ENCODE measurements at regions not wholly inside any gene's neighbourhood (a gene's known extent, or its start where the extent isn't known, plus 50 kb on each side); places are given as distances from the start of the nearest gene placed in this dataset.
"Not testable (repeated sequence)": the region's sequence is repeated elsewhere in the genome, so short reads cannot be mapped to it uniquely, and the experiment has no call there.

GRCh38 chr13:76245920-76246319 is 609.8 kb downstream of the LMO7 start:
- H3K27me3 ChIP-seq: no peaks in the 10 kb centered on the region
- H3K36me3 ChIP-seq: no peaks in the 10 kb centered on the region
- H3K27ac ChIP-seq: no peak overlapping the region
- no peaks in the 10 kb centered on the region for H3K4me1 ChIP-seq
- no peaks in the 10 kb centered on the region for H3K9me3 ChIP-seq
- TF ChIP-seq CTCF (IDR thresholded peaks at IDR 0.05): no peak
- DNase-seq (ENCODE audit: low spot score): no peak
- H3K4me3 ChIP-seq: no peak overlapping the region

- Histone ChIP-seq H3K4me1 (no peaks in the 10 kb centered on the region), H3K9me3 (no peaks in the 10 kb centered on the region), H3K27me3 (no peaks in the 10 kb centered on the region), H3K4me3 (no peak overlapping the region), H3K27ac (no peak overlapping the region), H3K36me3 (no peaks in the 10 kb centered on the region)
- DNase-seq (ENCODE audit: low spot score): no peak
- no peak for TF ChIP-seq CTCF (IDR thresholded peaks at IDR 0.05)
Observed at GRCh38 chr13:76245211-76245610, 609.1 kb downstream of the LMO7 start.

GRCh38 chr13:76243120-76243519 is 607.0 kb downstream of the LMO7 start:
- not testable (repeated sequence) for H3K36me3 ChIP-seq; H3K4me1 ChIP-seq; DNase-seq (ENCODE audit: low spot score); H3K27ac ChIP-seq; H3K27me3 ChIP-seq; H3K4me3 ChIP-seq; H3K9me3 ChIP-seq

GRCh38 chr13:76239031-76239680 is 603.0 kb downstream of the LMO7 start:
- Histone ChIP-seq H3K4me1 (no peaks in the 10 kb centered on the region), H3K9me3 (no peaks in the 10 kb centered on the region), H3K4me3 (no peak overlapping the region), H3K27me3 (no peaks in the 10 kb centered on the region), H3K27ac (peak overlapping the region in 1 of 2 donors; percentile 67), H3K36me3 (no peaks in the 10 kb centered on the region)
- no peak for TF ChIP-seq CTCF (IDR thresholded peaks at IDR 0.05)
- no peak for DNase-seq (ENCODE audit: low spot score)

- Histone ChIP-seq H3K4me1 (no peaks in the 10 kb centered on the region), H3K27me3 (no peaks in the 10 kb centered on the region), H3K27ac (no peak overlapping the region), H3K36me3 (no peaks in the 10 kb centered on the region), H3K9me3 (no peaks in the 10 kb centered on the region), H3K4me3 (no peak overlapping the region)
- DNase-seq (ENCODE audit: low spot score): no peak
- no peak for TF ChIP-seq CTCF (IDR thresholded peaks at IDR 0.05)
Observed at GRCh38 chr13:76231522-76232167, 595.5 kb downstream of the LMO7 start.

GRCh38 chr13:76229281-76229680 is 593.2 kb downstream of the LMO7 start:
- TF ChIP-seq CTCF (IDR thresholded peaks at IDR 0.05): no peak
- DNase-seq (ENCODE audit: low spot score): no peak
- Histone ChIP-seq H3K27me3 (no peaks in the 10 kb centered on the region), H3K4me3 (no peak overlapping the region), H3K4me1 (no peaks in the 10 kb centered on the region), H3K36me3 (no peaks in the 10 kb centered on the region), H3K27ac (no peak overlapping the region), H3K9me3 (no peaks in the 10 kb centered on the region)

Data from right atrium auricular region (tissue), 2 donors.